DOHH2 (cell line): ENCODE measurements at regions not wholly inside any gene's neighbourhood (a gene's known extent, or its start where the extent isn't known, plus 50 kb on each side); places are given as distances from the start of the nearest gene placed in this dataset.

Source experiments
- H3F3A ChIP-seq: fragments of 200-600 bp; sonication (generic), shearing (Covaris generic); 2 replicates; pipeline ENCODE4 v1.6.0; 2016; ENCODE audit warnings: antibody characterized with exemption, mild to moderate bottlenecking; ENCODE audit not compliant: control insufficient read depth, insufficient read depth
- H3K27ac ChIP-seq: fragments of 200-600 bp; sonication (generic); 2 replicates; pipeline ENCODE4 v1.5.1; 2014; ENCODE audit warnings: low read depth, mild to moderate bottlenecking, low read length, moderate library complexity
- H3K27me3 ChIP-seq: fragments of 200-600 bp; sonication (generic); 2 replicates; pipeline ENCODE4 v1.6.1; 2014; ENCODE audit warnings: mild to moderate bottlenecking, low read length, mixed read lengths; ENCODE audit not compliant: control insufficient read depth
- H3K36me3 ChIP-seq: fragments of 200-600 bp; sonication (generic); 2 replicates; pipeline ENCODE4 v1.6.1; 2014; ENCODE audit warnings: mild to moderate bottlenecking, low read length, moderate library complexity, mixed read lengths; ENCODE audit not compliant: control insufficient read depth
- H3K4me1 ChIP-seq: fragments of 200-600 bp; sonication (generic); 2 replicates; pipeline ENCODE4 v1.6.1; 2014; ENCODE audit warnings: mild to moderate bottlenecking, low read length, mixed read lengths; ENCODE audit not compliant: control insufficient read depth
- H3K4me2 ChIP-seq: fragments of 200-600 bp; sonication (generic); 2 replicates; pipeline ENCODE4 v1.6.0; 2014; ENCODE audit warnings: mild to moderate bottlenecking, low read length, moderate library complexity
- H3K4me3 ChIP-seq: fragments of 200-600 bp; sonication (generic); 2 replicates; pipeline ENCODE4 v1.5.1; 2014; ENCODE audit warnings: mild to moderate bottlenecking, low read length, mixed read lengths
- H3K79me2 ChIP-seq: fragments of 200-600 bp; sonication (generic); 2 replicates; pipeline ENCODE4 v1.6.1; 2014; ENCODE audit warnings: mild to moderate bottlenecking, low read length, mixed read lengths; ENCODE audit not compliant: control insufficient read depth
- H3K9me2 ChIP-seq: fragments of 200-600 bp; sonication (generic); replicated peaks from 2 replicates; pipeline ENCODE4 v1.6.1; 2014; ENCODE audit warnings: mild to moderate bottlenecking, low read length, mixed read lengths; ENCODE audit not compliant: control insufficient read depth
- H3K9me3 ChIP-seq: fragments of 200-600 bp; sonication (generic); 2 replicates; pipeline ENCODE4 v1.6.1; 2014; ENCODE audit warnings: antibody characterized with exemption, low read length, mixed read lengths; ENCODE audit not compliant: control insufficient read depth, insufficient read depth
- H4K20me1 ChIP-seq: fragments of 200-600 bp; sonication (generic); 2 replicates; pipeline ENCODE4 v1.6.0; 2014; ENCODE audit warnings: low read depth, mild to moderate bottlenecking, antibody characterized with exemption, low read length, moderate library complexity; ENCODE audit not compliant: control insufficient read depth, insufficient read depth
- EZH2phosphoT487 ChIP-seq: fragments of 200-600 bp; sonication (generic); IDR thresholded peaks from 2 replicates; pipeline ENCODE4 v1.6.1; 2017; ENCODE audit warnings: borderline replicate concordance, mild to moderate bottlenecking, antibody characterized with exemption, low read length, moderate library complexity, mixed read lengths
- TF ChIP-seq, protein P1 (sequence below): fragments of 200-600 bp; sonication (generic); IDR thresholded peaks from one replicate; pipeline ENCODE4 v1.5.1; 2014; ENCODE audit warnings: antibody characterized with exemption, mild to moderate bottlenecking, low read depth, low read length; ENCODE audit not compliant: poor library complexity, severe bottlenecking

DNA sequence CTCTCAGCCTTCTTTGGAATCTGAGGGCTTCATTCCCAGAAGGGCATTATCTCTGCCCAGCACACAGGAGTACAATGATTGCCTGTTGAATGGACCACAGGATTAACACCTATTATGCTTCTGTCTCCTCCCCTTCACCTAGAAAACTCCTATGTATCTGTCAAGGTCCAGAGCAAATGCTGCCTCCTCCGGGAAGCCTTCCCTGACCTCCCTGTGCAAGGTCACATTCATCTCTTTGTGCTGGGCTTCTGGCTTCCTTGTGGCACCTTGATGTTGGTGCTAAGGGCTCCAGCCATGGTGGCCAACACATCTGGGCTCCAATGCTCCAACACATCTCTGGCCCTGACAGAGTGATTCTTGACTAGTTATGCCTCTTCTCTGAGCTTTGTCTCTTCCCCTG, 49.9 kb upstream of the ATP2B2 start:
- no peaks in the 10 kb centered on the region for H3K79me2 ChIP-seq
- H3K9me3 ChIP-seq, result no peaks in the 10 kb centered on the region
- no peaks in the 10 kb centered on the region for H3K4me1 ChIP-seq
- no peak for TF ChIP-seq EZH2phosphoT487
- TF ChIP-seq, protein P1, sequence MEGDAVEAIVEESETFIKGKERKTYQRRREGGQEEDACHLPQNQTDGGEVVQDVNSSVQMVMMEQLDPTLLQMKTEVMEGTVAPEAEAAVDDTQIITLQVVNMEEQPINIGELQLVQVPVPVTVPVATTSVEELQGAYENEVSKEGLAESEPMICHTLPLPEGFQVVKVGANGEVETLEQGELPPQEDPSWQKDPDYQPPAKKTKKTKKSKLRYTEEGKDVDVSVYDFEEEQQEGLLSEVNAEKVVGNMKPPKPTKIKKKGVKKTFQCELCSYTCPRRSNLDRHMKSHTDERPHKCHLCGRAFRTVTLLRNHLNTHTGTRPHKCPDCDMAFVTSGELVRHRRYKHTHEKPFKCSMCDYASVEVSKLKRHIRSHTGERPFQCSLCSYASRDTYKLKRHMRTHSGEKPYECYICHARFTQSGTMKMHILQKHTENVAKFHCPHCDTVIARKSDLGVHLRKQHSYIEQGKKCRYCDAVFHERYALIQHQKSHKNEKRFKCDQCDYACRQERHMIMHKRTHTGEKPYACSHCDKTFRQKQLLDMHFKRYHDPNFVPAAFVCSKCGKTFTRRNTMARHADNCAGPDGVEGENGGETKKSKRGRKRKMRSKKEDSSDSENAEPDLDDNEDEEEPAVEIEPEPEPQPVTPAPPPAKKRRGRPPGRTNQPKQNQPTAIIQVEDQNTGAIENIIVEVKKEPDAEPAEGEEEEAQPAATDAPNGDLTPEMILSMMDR, result no peak
- H3K36me3 ChIP-seq, result no peaks in the 10 kb centered on the region
- H3K27me3 ChIP-seq, result peaks cover 37% of the 10 kb centered on the region
- H3K27ac ChIP-seq, result no peak overlapping the region
- H3K9me2 ChIP-seq, result no peaks in the 10 kb centered on the region
- no peaks in the 10 kb centered on the region for H3F3A ChIP-seq
- H3K4me2 ChIP-seq, result no peak overlapping the region
- H3K4me3 ChIP-seq, result no peak overlapping the region
- H4K20me1 ChIP-seq, result no peaks in the 10 kb centered on the region

DNA sequence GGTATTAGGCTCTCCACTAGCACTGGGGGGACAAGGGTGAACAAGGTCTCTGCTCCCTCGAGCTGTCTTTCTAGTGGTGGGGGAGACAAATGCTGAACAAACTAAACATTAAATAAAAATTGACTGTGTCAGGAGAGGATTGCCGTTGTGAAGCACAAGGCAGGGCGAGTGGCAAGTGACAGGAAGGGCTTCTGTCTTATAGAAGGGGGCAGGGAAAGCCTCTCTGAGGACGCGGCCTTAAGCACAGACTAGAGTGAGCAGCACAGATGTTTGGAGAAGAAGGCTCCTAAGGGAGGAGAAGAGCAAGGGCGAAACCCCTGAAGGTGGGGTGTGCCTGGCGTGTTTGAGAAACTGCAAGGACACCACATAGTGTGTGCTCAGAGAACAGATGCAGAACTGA, 50.9 kb upstream of the ATP2B2 start:
- H3K79me2 ChIP-seq, result no peaks in the 10 kb centered on the region
- no peaks in the 10 kb centered on the region for H3K36me3 ChIP-seq
- H3K4me2 ChIP-seq, result no peak overlapping the region
- no peak overlapping the region for H3K4me3 ChIP-seq
- no peak for TF ChIP-seq EZH2phosphoT487
- TF ChIP-seq, protein P1, result no peak
- peaks cover 30% of the 10 kb centered on the region for H3K27me3 ChIP-seq
- H3K27ac ChIP-seq, result no peak overlapping the region
- H3K9me3 ChIP-seq, result no peaks in the 10 kb centered on the region
- H3K9me2 ChIP-seq, result no peaks in the 10 kb centered on the region
- no peaks in the 10 kb centered on the region for H4K20me1 ChIP-seq
- no peaks in the 10 kb centered on the region for H3K4me1 ChIP-seq
- H3F3A ChIP-seq, result no peaks in the 10 kb centered on the region

DNA sequence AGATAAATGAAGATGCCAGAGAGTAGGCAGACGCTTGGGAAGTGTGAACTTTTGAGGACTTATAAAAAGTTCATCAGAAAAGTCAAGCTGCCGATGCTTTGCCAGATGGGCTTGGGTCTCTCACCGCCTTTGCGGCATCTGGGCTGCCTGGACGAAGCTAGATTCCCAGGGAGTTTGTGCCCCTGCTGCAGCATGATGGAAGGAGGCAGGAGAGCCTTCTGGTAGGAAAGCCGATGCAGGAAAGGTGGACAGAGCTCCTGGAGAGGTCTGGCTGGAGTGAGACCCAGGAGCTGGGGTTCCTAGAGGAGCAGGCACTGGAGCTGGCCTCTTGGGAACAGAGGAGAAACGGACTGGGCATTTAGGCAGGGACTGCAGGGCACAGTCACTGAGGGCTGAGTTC, 51.9 kb upstream of the ATP2B2 start:
- Histone ChIP-seq H3K9me2 (no peaks in the 10 kb centered on the region), H3K9me3 (no peaks in the 10 kb centered on the region), H4K20me1 (no peaks in the 10 kb centered on the region), H3K36me3 (no peaks in the 10 kb centered on the region), H3K27me3 (peaks cover 22% of the 10 kb centered on the region), H3K4me2 (no peak overlapping the region), H3F3A (no peaks in the 10 kb centered on the region), H3K4me3 (no peak overlapping the region), H3K79me2 (no peaks in the 10 kb centered on the region), H3K4me1 (no peaks in the 10 kb centered on the region), H3K27ac (no peak overlapping the region)
- TF ChIP-seq, protein P1, result no peak
- no peak for TF ChIP-seq EZH2phosphoT487

DNA sequence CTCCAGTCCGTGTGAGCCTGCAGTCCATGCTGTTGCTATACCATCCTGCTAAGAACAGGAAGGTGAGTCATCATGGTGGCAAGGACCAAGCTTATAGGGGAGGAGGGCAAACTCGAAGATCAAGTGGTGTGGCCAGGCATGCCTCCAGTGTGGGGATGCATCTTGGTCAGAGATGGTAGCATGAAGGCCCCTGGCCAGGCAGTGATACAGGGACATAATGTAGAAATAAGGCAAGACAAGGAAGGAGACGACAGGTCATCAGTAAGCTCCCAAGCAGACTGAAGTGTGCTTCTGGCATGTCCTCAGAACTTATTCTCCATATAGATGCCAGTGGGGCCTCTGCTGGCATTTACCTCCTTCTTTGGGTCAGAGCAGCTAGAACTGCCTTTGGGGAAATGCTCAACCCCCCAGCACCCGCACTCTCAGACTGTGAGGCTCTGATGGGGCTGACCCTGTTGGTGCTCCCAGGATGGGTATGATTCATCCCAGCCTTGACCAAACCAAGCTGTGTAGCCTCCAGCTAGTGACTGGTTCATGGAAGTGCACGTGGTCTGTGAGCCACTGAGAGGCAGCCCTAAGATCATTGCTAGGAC, 52.5 kb upstream of the ATP2B2 start:
- Histone ChIP-seq H3K4me2 (no peak overlapping the region), H3K9me3 (no peaks in the 10 kb centered on the region), H3K79me2 (no peaks in the 10 kb centered on the region), H3K27me3 (peaks cover 15% of the 10 kb centered on the region; the same call in 1 of the 2 replicates), H3K9me2 (no peaks in the 10 kb centered on the region), H3F3A (no peaks in the 10 kb centered on the region), H3K4me1 (no peaks in the 10 kb centered on the region), H4K20me1 (no peaks in the 10 kb centered on the region), H3K36me3 (no peaks in the 10 kb centered on the region), H3K4me3 (no peak overlapping the region), H3K27ac (no peak overlapping the region)
- no peak for TF ChIP-seq EZH2phosphoT487
- TF ChIP-seq, protein P1, result no peak
